Nephron progenitor cell (in vitro differentiated cells): ENCODE measurements at regions not wholly inside any gene's neighbourhood (a gene's known extent, or its start where the extent isn't known, plus 50 kb on each side); places are given as distances from the start of the nearest gene placed in this dataset.

Experiments used
- DNase-seq: peaks from one replicate; pipeline ENCODE4 v3.0.0; 2021
- H3K27ac Mint-ChIP-seq: 2 replicates; pipeline ENCODE4 v1.8.0; 2021; ENCODE audit warnings: mild to moderate bottlenecking, moderate library complexity, mixed read lengths
- H3K27me3 Mint-ChIP-seq: 2 replicates; pipeline ENCODE4 v1.8.0; 2021; ENCODE audit warnings: mild to moderate bottlenecking, low read depth, mixed read lengths; ENCODE audit not compliant: poor library complexity
- H3K36me3 Mint-ChIP-seq: 2 replicates; pipeline ENCODE4 v1.8.0; 2021; ENCODE audit warnings: low read depth, mixed read lengths
- H3K4me1 Mint-ChIP-seq: 2 replicates; pipeline ENCODE4 v1.8.0; 2021; ENCODE audit warnings: mixed read lengths
- H3K4me3 Mint-ChIP-seq: 2 replicates; pipeline ENCODE4 v1.8.0; 2021; ENCODE audit warnings: mild to moderate bottlenecking, moderate library complexity, mixed read lengths
- H3K9me3 Mint-ChIP-seq: 2 replicates; pipeline ENCODE4 v1.8.0; 2021; ENCODE audit warnings: mild to moderate bottlenecking, moderate library complexity, mixed read lengths
- TF ChIP-seq, protein P1 (sequence below): fragments of 200-600 bp; sonication (generic); IDR thresholded peaks from 2 replicates; pipeline ENCODE4 v1.5.0; 2021; ENCODE audit warnings: antibody characterized with exemption

DNA sequence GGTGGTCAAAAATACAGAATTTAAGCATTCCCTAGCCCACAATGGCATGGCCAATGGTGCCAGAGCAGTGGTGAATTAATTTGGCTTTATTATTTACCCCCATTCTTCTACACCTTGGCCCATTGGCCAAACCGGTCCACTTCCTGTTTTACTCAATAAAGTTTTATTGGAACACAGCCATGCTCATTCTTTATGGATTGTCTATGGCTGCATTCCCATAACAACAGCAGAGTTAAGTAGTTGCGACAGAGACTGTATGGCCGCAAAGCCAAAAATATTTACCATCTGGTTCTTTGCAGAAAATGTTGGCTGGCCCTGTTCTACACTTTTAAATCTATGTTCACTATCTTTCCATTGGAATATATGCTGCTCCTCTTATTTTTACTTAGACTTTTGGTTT, 130.3 kb upstream of the CCDC68 start:
- no peaks in the 10 kb centered on the region for H3K27me3 Mint-ChIP-seq
- no peak overlapping the region for H3K4me3 Mint-ChIP-seq
- TF ChIP-seq, protein P1, sequence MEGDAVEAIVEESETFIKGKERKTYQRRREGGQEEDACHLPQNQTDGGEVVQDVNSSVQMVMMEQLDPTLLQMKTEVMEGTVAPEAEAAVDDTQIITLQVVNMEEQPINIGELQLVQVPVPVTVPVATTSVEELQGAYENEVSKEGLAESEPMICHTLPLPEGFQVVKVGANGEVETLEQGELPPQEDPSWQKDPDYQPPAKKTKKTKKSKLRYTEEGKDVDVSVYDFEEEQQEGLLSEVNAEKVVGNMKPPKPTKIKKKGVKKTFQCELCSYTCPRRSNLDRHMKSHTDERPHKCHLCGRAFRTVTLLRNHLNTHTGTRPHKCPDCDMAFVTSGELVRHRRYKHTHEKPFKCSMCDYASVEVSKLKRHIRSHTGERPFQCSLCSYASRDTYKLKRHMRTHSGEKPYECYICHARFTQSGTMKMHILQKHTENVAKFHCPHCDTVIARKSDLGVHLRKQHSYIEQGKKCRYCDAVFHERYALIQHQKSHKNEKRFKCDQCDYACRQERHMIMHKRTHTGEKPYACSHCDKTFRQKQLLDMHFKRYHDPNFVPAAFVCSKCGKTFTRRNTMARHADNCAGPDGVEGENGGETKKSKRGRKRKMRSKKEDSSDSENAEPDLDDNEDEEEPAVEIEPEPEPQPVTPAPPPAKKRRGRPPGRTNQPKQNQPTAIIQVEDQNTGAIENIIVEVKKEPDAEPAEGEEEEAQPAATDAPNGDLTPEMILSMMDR, result no peak
- H3K4me1 Mint-ChIP-seq, result peaks cover 9% of the 10 kb centered on the region
- no peak overlapping the region for H3K27ac Mint-ChIP-seq
- H3K36me3 Mint-ChIP-seq, result no peaks in the 10 kb centered on the region
- no peak for DNase-seq
- no peaks in the 10 kb centered on the region for H3K9me3 Mint-ChIP-seq

DNA sequence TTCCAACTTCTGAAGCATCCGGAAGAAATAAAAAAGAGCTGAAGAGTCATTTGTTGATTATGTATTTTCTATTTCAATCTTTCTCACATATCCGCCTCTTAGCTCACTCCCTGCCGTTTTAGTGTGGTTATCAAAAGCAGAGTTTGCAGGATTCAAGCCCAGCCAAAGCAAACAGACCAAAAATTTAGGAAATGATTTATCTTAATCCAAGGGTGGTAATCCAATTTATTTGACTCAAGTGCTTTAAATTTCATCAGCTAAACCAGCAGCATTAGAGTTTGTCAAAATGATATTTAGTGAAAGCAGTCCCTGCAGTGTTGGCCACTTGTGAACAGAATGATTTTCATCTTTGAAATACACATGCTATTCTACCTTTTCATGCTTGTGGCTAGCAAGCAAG, 129.3 kb upstream of the CCDC68 start:
- DNase-seq, result no peak
- Mint-ChIP-seq H3K36me3 (no peaks in the 10 kb centered on the region), H3K27ac (no peak overlapping the region), H3K27me3 (no peaks in the 10 kb centered on the region), H3K4me3 (no peak overlapping the region), H3K9me3 (no peaks in the 10 kb centered on the region), H3K4me1 (peaks cover 12% of the 10 kb centered on the region)
- TF ChIP-seq, protein P1, result no peak

DNA sequence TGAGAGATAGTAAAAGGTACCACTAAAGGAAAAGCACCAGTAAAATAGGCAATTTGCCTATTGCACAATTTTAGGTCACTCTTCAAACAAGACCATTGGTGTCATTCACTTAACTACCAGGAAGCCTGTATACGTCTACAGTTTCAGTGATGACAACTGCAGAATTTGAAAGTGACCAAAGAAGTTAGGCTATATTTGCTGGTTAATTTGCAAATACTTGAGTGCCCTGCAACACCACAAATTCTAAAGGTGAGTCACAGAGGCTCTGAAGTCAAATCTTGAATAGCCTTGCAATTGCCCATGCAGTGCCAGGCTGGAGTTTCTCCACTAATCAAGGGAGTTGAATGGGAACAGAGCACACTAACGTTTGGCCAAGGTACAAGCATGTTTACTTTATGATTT, 128.7 kb upstream of the CCDC68 start:
- TF ChIP-seq, protein P1, result no peak
- Mint-ChIP-seq H3K27ac (no peak overlapping the region), H3K27me3 (no peaks in the 10 kb centered on the region), H3K9me3 (no peaks in the 10 kb centered on the region), H3K4me3 (no peak overlapping the region), H3K36me3 (no peaks in the 10 kb centered on the region), H3K4me1 (peaks cover 8% of the 10 kb centered on the region)
- DNase-seq, result no peak

DNA sequence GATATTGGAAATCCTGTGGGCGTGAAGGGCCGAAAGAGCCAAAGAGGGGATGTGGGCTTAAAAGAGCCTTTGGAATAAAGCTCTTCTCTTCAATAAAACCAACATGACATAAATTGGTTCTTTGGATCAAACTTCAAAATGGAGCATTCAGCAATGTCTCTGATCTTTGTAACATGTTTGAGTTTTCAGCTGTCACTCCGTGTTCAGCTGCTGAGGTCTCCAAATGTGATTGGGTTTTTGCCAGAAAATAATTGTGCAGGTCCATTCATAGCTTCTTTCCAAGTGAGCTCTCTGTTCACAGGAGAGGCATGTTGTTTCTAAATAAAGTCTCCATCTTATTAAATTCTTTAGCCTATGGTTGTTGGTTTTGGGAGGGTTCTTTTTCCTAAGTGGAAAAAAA, 127.6 kb upstream of the CCDC68 start:
- TF ChIP-seq, protein P1, result no peak
- peak overlapping the region; percentile 48 for H3K27ac Mint-ChIP-seq
- H3K27me3 Mint-ChIP-seq, result no peaks in the 10 kb centered on the region
- no peak overlapping the region for H3K4me3 Mint-ChIP-seq
- H3K36me3 Mint-ChIP-seq, result no peaks in the 10 kb centered on the region
- H3K9me3 Mint-ChIP-seq, result no peaks in the 10 kb centered on the region
- H3K4me1 Mint-ChIP-seq, result peaks cover 8% of the 10 kb centered on the region
- DNase-seq, result no peak

DNA sequence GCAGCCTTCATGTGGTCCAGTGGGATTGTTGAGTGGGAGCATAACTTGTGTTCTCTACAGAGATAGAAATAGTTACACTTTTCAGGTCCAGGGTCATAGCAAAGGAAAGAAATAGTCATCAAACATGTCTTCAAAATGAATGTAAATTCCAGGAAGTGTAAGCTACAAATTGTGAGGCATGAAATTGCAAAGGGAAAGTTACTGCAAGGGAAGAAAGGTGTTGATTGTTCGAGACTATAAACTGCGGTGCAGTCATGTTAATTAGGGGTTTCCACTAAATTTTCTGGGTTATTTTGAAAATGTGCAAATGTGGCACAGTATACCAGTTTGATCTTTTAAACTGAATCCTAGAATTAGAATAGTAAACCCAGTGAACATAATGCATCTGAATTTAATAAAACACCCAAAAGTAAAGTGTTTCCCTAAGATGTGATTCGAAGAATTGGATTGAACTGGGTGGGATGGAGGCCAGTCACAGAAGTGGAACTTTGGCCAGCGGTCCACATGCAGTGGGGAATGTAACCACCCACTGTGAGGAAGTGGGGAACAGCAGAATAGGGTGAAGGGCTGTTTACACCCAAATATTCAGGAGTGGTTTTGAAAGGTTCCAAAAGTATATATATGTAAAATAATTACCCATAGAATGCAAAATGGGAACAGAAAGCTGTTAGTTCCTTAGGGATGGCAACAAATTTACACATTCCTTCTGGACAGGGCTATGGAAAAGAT, 126.5 kb upstream of the CCDC68 start:
- Mint-ChIP-seq H3K4me3 (no peak overlapping the region), H3K36me3 (no peaks in the 10 kb centered on the region), H3K4me1 (peaks cover 8% of the 10 kb centered on the region), H3K27ac (no peak overlapping the region), H3K27me3 (peaks cover 3% of the 10 kb centered on the region), H3K9me3 (no peaks in the 10 kb centered on the region)
- DNase-seq, result no peak
- TF ChIP-seq, protein P1, result no peak

DNA sequence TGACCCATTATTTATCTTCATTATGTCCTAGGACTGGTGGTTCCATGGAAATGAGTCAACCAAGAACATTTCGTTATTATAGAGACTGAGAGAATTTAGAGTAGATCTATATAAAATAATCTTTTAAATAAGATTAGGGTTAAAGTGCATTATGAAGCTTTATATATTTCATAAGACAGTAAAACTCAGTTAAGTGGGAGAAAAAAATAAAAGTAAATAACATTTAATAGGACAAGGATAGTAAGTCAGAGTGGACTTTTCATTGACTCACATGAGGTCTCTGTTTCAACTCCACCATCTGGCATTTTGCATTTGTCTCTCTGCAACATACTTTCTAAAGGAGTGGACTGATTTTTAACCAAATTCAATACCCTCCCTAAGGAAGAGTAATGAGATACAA, 125.3 kb upstream of the CCDC68 start:
- no peaks in the 10 kb centered on the region for H3K9me3 Mint-ChIP-seq
- H3K4me3 Mint-ChIP-seq, result no peak overlapping the region
- TF ChIP-seq, protein P1, result no peak
- peaks cover 16% of the 10 kb centered on the region for H3K4me1 Mint-ChIP-seq
- no peak overlapping the region for H3K27ac Mint-ChIP-seq
- H3K36me3 Mint-ChIP-seq, result no peaks in the 10 kb centered on the region
- no peak for DNase-seq
- peaks cover 3% of the 10 kb centered on the region for H3K27me3 Mint-ChIP-seq
